Type B pancreatic cell (in vitro differentiated cells): ENCODE measurements at regions not wholly inside any gene's neighbourhood (a gene's known extent, or its start where the extent isn't known, plus 50 kb on each side); places are given as distances from the start of the nearest gene placed in this dataset.

ENCODE experiments used
- DNase-seq: peaks from one replicate; pipeline ENCODE4 v3.0.0; 2021; ENCODE audit warnings: mixed read lengths; ENCODE audit not compliant: unreplicated experiment; ENCODE audit errors: extremely low spot score
- H3K27ac Mint-ChIP-seq: 2 replicates; pipeline ENCODE4 v1.8.0; 2021; ENCODE audit warnings: mild to moderate bottlenecking, mixed read lengths
- H3K27me3 Mint-ChIP-seq: 2 replicates; pipeline ENCODE4 v1.8.0; 2021; ENCODE audit warnings: mixed read lengths
- H3K36me3 Mint-ChIP-seq: 2 replicates; pipeline ENCODE4 v1.8.0; 2021; ENCODE audit warnings: mixed read lengths
- H3K4me1 Mint-ChIP-seq: one replicate; pipeline ENCODE4 v1.8.0; 2021; ENCODE audit warnings: mixed read lengths; ENCODE audit not compliant: unreplicated experiment
- H3K4me3 Mint-ChIP-seq: 2 replicates; pipeline ENCODE4 v1.8.0; 2021; ENCODE audit warnings: mild to moderate bottlenecking, mixed read lengths
- H3K9me3 Mint-ChIP-seq: 2 replicates; pipeline ENCODE4 v1.8.0; 2021; ENCODE audit warnings: mixed read lengths
- CTCF ChIP-seq: fragments of 200-600 bp; sonication (generic); conservative IDR thresholded peaks from 2 replicates; pipeline ENCODE4 v1.5.0; 2021; ENCODE audit warnings: antibody characterized with exemption, mild to moderate bottlenecking

- Mint-ChIP-seq H3K27ac (no peak overlapping the region), H3K27me3 (peaks cover 44% of the 10 kb centered on the region), H3K9me3 (no peaks in the 10 kb centered on the region), H3K4me3 (no peak overlapping the region), H3K36me3 (no peaks in the 10 kb centered on the region), H3K4me1 (no peaks in the 10 kb centered on the region)
- TF ChIP-seq CTCF, result no peak
- DNase-seq, result no peak
These were observed 155.1 kb upstream of the MBL2 start for GRCh38 chr10:52927678-52928077.

DNA sequence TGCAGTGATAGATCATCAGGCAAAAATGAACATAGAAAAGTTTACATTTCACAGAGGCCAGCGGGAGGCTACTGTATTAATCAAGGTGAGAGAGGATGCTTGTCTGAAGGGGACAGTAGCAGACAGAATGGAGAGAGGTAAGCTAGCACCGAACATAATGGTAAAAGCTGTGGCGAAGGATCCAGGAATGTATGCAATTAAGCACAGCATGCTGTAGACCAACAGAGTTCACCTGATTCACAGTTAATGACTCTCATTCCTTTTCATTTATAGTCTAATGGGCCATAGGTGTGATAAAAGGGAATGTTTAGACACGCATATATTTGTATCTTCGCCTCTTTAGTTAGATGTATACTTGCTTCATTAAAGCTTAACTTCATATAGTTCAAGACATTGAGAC is 150.9 kb upstream of the MBL2 start:
- H3K36me3 Mint-ChIP-seq, result no peaks in the 10 kb centered on the region
- TF ChIP-seq CTCF, result no peak
- DNase-seq, result no peak
- H3K27me3 Mint-ChIP-seq, result peaks cover 36% of the 10 kb centered on the region
- peaks cover 6% of the 10 kb centered on the region for H3K4me1 Mint-ChIP-seq
- H3K27ac Mint-ChIP-seq, result no peak overlapping the region
- H3K4me3 Mint-ChIP-seq, result no peak overlapping the region
- H3K9me3 Mint-ChIP-seq, result no peaks in the 10 kb centered on the region

DNA sequence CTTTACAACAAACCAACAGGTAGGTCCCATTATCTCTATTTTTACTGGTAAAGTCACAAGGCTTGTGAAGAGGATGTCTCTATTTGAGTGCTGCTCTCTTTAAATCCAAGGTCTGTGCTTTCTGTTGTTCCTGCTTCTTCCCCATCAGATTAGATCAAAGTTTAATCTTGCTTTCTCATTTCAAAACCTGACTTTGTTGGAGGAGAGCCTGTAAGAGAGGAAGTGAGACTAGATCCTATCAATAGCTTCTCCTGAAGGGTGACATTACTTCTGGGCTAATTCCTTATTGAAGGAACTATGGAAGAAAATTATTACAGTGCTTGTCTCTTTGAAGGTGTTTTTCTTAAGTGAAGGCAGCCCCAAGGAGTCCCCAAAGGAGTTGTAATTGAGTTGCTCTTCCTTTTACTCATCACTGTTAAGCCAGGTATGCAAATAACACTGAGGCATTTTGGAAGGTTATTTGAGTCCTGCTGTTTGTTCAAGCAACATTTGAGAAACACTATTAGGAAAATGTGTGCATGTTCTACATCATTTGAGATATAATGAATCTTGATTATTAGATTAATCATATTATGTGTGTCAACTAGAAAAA is 146.2 kb upstream of the MBL2 start:
- no peaks in the 10 kb centered on the region for H3K36me3 Mint-ChIP-seq
- no peak for TF ChIP-seq CTCF
- H3K4me3 Mint-ChIP-seq, result no peak overlapping the region
- no peak for DNase-seq
- H3K27ac Mint-ChIP-seq, result no peak overlapping the region
- H3K9me3 Mint-ChIP-seq, result no peaks in the 10 kb centered on the region
- peaks cover 26% of the 10 kb centered on the region for H3K27me3 Mint-ChIP-seq
- peaks cover 9% of the 10 kb centered on the region for H3K4me1 Mint-ChIP-seq

GRCh38 chr10:52915391-52915790 is 142.8 kb upstream of the MBL2 start:
- TF ChIP-seq CTCF, result no peak
- Mint-ChIP-seq H3K4me3 (no peak overlapping the region), H3K27ac (no peak overlapping the region), H3K36me3 (no peaks in the 10 kb centered on the region), H3K27me3 (peaks cover 15% of the 10 kb centered on the region), H3K9me3 (no peaks in the 10 kb centered on the region), H3K4me1 (peaks cover 9% of the 10 kb centered on the region)
- DNase-seq, result no peak

DNA sequence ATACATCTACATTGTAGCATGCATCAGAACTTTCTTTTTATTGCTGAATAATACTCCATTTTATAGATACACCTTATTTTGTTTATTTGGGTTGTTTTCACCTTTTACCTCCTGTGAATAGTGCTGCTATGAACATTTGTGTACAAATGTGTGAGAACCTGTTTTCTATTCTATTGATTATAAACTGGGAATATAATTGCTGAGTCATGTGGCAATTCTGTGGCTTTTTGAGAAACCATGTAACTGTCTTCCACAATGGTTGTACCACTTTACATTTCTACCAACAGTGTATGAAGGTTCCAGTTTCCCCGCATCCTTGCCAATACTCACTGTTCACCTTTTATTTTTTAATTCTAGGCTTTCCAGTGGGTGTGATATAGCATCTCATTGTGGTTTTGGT is 138.6 kb upstream of the MBL2 start:
- no peaks in the 10 kb centered on the region for H3K27me3 Mint-ChIP-seq
- no peak for TF ChIP-seq CTCF
- H3K4me1 Mint-ChIP-seq, result peaks cover 11% of the 10 kb centered on the region
- no peak overlapping the region for H3K4me3 Mint-ChIP-seq
- no peak for DNase-seq
- H3K9me3 Mint-ChIP-seq, result no peaks in the 10 kb centered on the region
- no peaks in the 10 kb centered on the region for H3K36me3 Mint-ChIP-seq
- H3K27ac Mint-ChIP-seq, result no peak overlapping the region

- no peaks in the 10 kb centered on the region for H3K36me3 Mint-ChIP-seq
- H3K4me3 Mint-ChIP-seq, result peak overlapping the region; percentile 1
- peaks cover 11% of the 10 kb centered on the region for H3K4me1 Mint-ChIP-seq
- no peak for DNase-seq
- no peaks in the 10 kb centered on the region for H3K27me3 Mint-ChIP-seq
- no peak for TF ChIP-seq CTCF
- peak overlapping the region; percentile 54 for H3K27ac Mint-ChIP-seq
- no peaks in the 10 kb centered on the region for H3K9me3 Mint-ChIP-seq
These were observed 135.9 kb upstream of the MBL2 start for GRCh38 chr10:52908478-52908877.
